Activated CD8-positive, alpha-beta memory T cell treated with anti-CD3 and anti-CD28 coated beads, Interleukin-2, amount 50 U/mL, for 24 hours (primary cell): ENCODE measurements at regions not wholly inside any gene's neighbourhood (a gene's known extent, or its start where the extent isn't known, plus 50 kb on each side); places are given as distances from the start of the nearest gene placed in this dataset.

ENCODE experiments used
- DNase-seq: peaks from one replicate; pipeline ENCODE4 v3.0.0-alpha.2; 2020; ENCODE audit errors: extremely low read depth

GRCh38 chr10:123409426-123409825, 255.2 kb downstream of the BUB3 start:
- DNase-seq = no peak

GRCh38 chr10:123409884-123410283, 255.7 kb downstream of the BUB3 start:
- DNase-seq = no peak

GRCh38 chr10:123413353-123413752, 252.8 kb upstream of the GPR26 start:
- no peak for DNase-seq

- no peak for DNase-seq
Observed at GRCh38 chr10:123415523-123415922, 250.6 kb upstream of the GPR26 start.

- DNase-seq = no peak
Observed at GRCh38 chr10:123417414-123417813, 248.7 kb upstream of the GPR26 start.

GRCh38 chr10:123421461-123421860, 244.7 kb upstream of the GPR26 start:
- no peak for DNase-seq

GRCh38 chr10:123422261-123422660, 243.9 kb upstream of the GPR26 start:
- DNase-seq = no peak

- no peak for DNase-seq
Observed at GRCh38 chr10:123424537-123424936, 241.6 kb upstream of the GPR26 start.

GRCh38 chr10:123425680-123426079, 240.5 kb upstream of the GPR26 start:
- no peak for DNase-seq

- DNase-seq = no peak
Observed at GRCh38 chr10:123427165-123427786, 238.9 kb upstream of the GPR26 start.

GRCh38 chr10:123428391-123428790, 237.8 kb upstream of the GPR26 start:
- no peak for DNase-seq

GRCh38 chr10:123429706-123430221, 236.4 kb upstream of the GPR26 start:
- DNase-seq = no peak

- no peak for DNase-seq
Observed at GRCh38 chr10:123433539-123433938, 232.6 kb upstream of the GPR26 start.

GRCh38 chr10:123434435-123435039, 231.6 kb upstream of the GPR26 start:
- no peak for DNase-seq

- DNase-seq = no peak
Observed at GRCh38 chr10:123442901-123443300, 223.3 kb upstream of the GPR26 start.

GRCh38 chr10:123443924-123444323, 222.2 kb upstream of the GPR26 start:
- DNase-seq = no peak

GRCh38 chr10:123445261-123445775, 220.8 kb upstream of the GPR26 start:
- DNase-seq = no peak

GRCh38 chr10:123446449-123447156, 219.6 kb upstream of the GPR26 start:
- no peak for DNase-seq

GRCh38 chr10:123449234-123449962, 216.8 kb upstream of the GPR26 start:
- no peak for DNase-seq

- no peak for DNase-seq
Observed at GRCh38 chr10:123450956-123451605, 215.1 kb upstream of the GPR26 start.

GRCh38 chr10:123451618-123452245, 214.4 kb upstream of the GPR26 start:
- no peak for DNase-seq
